Kidney (tissue), 13 donors: ENCODE measurements at regions not wholly inside any gene's neighbourhood (a gene's known extent, or its start where the extent isn't known, plus 50 kb on each side); places are given as distances from the start of the nearest gene placed in this dataset.

Experiments
- DNase-seq, 5 donors: peaks; one replicate each; pipeline ENCODE4 v3.0.0-alpha.2; 2013 to 2020
- FAIRE-seq: peaks from 2 replicates; lab custom pipeline; 2012; peaks lifted over from hg19 to GRCh38; lab: Jason Lieb, UNC
- H3K27ac ChIP-seq, 2 donors: one replicate each; pipeline ENCODE4 v1.7.0; 2013; ENCODE audit warnings: low read depth in 2 of 2, low read length in 2 of 2, inconsistent platforms in 1 of 2
- H3K27me3 ChIP-seq: one replicate; pipeline ENCODE4 v1.7.1; 2013; ENCODE audit warnings: low read length, inconsistent platforms; ENCODE audit not compliant: control insufficient read depth, insufficient read depth
- H3K36me3 ChIP-seq, 3 donors: one replicate each; pipeline versions ENCODE4 v1.7.0 to v1.7.1; 2013; ENCODE audit warnings: low read length in 3 of 3, control low read depth in 1 of 3, inconsistent platforms in 1 of 3; ENCODE audit not compliant: insufficient read depth in 3 of 3, control insufficient read depth in 2 of 3
- H3K4me1 ChIP-seq, 3 donors: one replicate each; pipeline versions ENCODE4 v1.7.0 to v1.7.1; 2013; ENCODE audit warnings: low read length in 3 of 3, inconsistent platforms in 1 of 3, low read depth in 1 of 3; ENCODE audit not compliant: control insufficient read depth in 2 of 3, insufficient read depth in 2 of 3
- H3K4me3 ChIP-seq, 3 donors: one replicate each; pipeline versions ENCODE4 v1.7.0 to v1.8.1; 2013; ENCODE audit warnings: low read length in 3 of 3, control low read depth in 1 of 3, inconsistent platforms in 1 of 3
- H3K9ac ChIP-seq, 3 donors: one replicate each; pipeline versions ENCODE4 v1.7.0 to v1.7.1; 2013; ENCODE audit warnings: low read length in 3 of 3, control low read depth in 1 of 3, inconsistent platforms in 1 of 3
- H3K9me3 ChIP-seq, 3 donors: one replicate each; pipeline versions ENCODE4 v1.7.0 to v1.7.1; 2013; ENCODE audit warnings: low read length in 3 of 3, control low read depth in 1 of 3, inconsistent platforms in 1 of 3; ENCODE audit not compliant: control insufficient read depth in 2 of 3, insufficient read depth in 1 of 3
- intact Hi-C: fragments of 100-400 bp; cut with DNase I; formaldehyde crosslinking; loops from one replicate; pipeline ENCODE4 v1.11.1; 2022
- TF ChIP-seq, protein P1 (sequence below): IDR thresholded peaks from 3 replicates; pipeline ENCODE4 v1.5.1; 2012; ENCODE audit warnings: mild to moderate bottlenecking, moderate library complexity, borderline replicate concordance; ENCODE audit not compliant: insufficient read depth; ENCODE audit errors: extremely low read depth
- donor health status: control.
- donor health status: control.
- donor health status: control.
- donor health status: control.
- donor health status: control.
- donor health status: DM: yes; HTN: yes; CAD: no.
- donor health status: Normal renal cell carcinoma (clear cell type).

DNA sequence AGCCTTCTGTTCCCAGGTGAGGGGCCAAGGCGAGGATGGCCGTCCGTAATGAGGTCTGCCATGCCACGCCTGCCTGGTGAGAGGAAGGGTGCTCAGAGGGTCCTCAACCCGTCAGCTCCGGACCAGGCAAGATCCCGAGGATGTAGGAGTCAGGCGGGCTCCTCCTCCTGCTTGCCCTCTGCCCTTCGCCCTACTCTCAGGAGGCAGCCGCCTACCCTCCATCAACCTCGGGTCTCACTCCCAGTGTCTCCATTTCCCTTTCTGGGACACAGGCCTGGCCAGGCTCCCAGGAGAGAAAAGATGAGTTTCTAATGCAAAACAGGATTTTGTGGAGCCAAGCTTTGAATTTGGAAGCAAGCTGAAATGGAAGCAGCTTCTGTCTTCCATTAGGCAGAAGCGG lies 184.0 kb downstream of the PTPN20 start:
- H3K27ac ChIP-seq: no peak overlapping the region
- DNase-seq (no peak), FAIRE-seq (no peak)
- intact Hi-C loops: no loop called here
- no peak overlapping the region for H3K9ac ChIP-seq
- no peaks in the 10 kb centered on the region for H3K27me3 ChIP-seq
- no peaks in the 10 kb centered on the region for H3K4me1 ChIP-seq
- H3K9me3 ChIP-seq: no peaks in the 10 kb centered on the region
- H3K36me3 ChIP-seq: no peaks in the 10 kb centered on the region
- H3K4me3 ChIP-seq: no peak overlapping the region
- TF ChIP-seq, protein P1, sequence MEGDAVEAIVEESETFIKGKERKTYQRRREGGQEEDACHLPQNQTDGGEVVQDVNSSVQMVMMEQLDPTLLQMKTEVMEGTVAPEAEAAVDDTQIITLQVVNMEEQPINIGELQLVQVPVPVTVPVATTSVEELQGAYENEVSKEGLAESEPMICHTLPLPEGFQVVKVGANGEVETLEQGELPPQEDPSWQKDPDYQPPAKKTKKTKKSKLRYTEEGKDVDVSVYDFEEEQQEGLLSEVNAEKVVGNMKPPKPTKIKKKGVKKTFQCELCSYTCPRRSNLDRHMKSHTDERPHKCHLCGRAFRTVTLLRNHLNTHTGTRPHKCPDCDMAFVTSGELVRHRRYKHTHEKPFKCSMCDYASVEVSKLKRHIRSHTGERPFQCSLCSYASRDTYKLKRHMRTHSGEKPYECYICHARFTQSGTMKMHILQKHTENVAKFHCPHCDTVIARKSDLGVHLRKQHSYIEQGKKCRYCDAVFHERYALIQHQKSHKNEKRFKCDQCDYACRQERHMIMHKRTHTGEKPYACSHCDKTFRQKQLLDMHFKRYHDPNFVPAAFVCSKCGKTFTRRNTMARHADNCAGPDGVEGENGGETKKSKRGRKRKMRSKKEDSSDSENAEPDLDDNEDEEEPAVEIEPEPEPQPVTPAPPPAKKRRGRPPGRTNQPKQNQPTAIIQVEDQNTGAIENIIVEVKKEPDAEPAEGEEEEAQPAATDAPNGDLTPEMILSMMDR: no peak

DNA sequence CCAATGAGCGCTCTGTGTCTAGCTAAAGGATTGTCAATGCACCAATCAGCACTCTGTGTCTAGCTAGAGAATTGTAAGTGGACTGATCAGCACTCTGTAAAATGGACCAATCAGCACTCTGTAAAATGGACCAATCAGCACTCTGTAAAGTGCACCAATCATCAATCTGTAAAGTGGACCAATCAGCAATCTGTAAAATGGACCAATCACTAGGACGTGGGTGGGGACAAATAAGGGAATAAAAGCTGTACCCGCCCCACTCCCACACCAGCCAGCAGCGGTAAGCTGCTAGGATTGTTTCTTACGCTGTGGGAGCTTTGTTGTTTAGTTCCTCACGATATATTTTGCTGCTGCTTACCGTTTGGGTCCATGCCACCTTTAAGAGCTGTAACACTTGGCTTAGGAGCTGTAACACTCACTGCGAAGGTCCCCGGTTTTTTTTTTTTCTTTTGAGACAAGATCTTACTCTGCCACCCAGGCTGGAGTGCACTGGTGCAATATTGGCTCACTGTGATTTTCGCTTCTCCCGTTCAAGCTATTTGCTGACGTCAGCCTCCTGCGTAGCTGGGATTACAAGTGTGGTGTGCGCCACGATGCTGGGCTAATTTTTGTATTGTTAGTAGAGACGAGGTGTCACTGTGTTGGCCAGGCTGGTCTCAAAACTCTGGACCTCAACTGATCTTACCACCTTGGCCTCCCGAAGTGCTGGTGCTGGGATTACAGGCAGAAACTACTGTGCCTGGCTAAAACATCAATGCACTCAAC lies 184.8 kb downstream of the PTPN20 start:
- no peak overlapping the region for H3K4me3 ChIP-seq
- H3K9me3 ChIP-seq: no peaks in the 10 kb centered on the region
- TF ChIP-seq, protein P1: no peak
- intact Hi-C loops: no loop called here
- no peaks in the 10 kb centered on the region for H3K4me1 ChIP-seq
- H3K36me3 ChIP-seq: no peaks in the 10 kb centered on the region
- no peak for DNase-seq
- no peak overlapping the region for H3K9ac ChIP-seq
- no peak overlapping the region for H3K27ac ChIP-seq
- H3K27me3 ChIP-seq: no peaks in the 10 kb centered on the region
- FAIRE-seq: no peak

DNA sequence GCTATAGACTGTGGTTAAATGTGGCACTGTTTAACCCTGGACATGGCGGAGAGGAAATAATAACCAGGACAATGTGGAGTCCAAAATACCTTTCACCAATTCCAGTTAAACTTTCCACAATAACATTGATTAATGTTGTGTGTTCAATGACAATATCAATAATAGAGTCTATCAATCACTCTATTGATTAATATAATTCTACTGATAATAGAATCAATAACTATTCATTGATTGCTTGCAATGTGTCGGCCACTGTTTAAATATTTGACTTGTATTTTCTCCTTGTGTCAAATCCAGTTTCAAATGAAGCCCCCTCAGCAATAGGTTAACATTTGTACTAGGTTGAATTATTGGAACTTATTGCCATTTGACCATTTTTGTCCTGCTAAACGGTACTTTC lies 187.0 kb downstream of the PTPN20 start:
- H3K36me3 ChIP-seq: no peaks in the 10 kb centered on the region
- DNase-seq: no peak
- intact Hi-C loops: no loop called here
- FAIRE-seq: no peak
- H3K9ac ChIP-seq: no peak overlapping the region
- no peaks in the 10 kb centered on the region for H3K4me1 ChIP-seq
- H3K9me3 ChIP-seq: peaks cover 0 to 6% (median 0%) of the 10 kb centered on the region in 3 donors
- no peaks in the 10 kb centered on the region for H3K27me3 ChIP-seq
- H3K4me3 ChIP-seq: no peak overlapping the region
- no peak overlapping the region for H3K27ac ChIP-seq
- TF ChIP-seq, protein P1: no peak
